ENCODE measurements at regions not wholly inside any gene's neighbourhood (a gene's known extent, or its start where the extent isn't known, plus 50 kb on each side); places are given as distances from the start of the nearest gene placed in this dataset.

DNA sequence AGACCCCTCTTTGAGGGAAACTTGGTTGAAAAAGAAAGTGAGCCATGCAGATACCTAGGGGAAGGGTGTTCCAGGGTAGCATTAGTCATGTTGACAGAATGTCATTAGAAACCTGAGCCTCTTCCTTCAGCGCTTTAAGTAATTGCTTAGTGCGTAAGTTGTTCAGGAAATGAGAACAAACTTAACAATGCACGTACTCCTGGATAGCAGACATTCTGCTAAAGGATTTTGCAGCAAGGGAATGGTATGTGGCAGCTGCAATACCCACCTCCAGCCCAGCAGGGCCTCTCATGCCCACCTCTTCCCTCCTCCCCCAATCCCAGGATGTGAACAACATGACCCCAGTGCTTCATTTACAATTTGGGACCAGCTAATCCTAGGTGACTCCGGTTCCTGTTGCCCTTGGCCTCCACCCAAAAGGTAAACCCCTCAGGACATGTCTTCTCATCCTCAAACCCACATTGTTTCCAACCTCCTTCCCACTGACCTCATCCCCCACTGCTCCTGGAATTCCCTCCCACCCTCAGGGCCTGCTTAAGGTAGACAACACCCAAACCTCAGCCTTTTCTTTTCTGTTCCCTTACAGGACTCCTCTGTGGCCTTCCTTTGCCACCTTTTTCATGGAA, 98.0 kb upstream of the BCAR3 start:
- Mint-ChIP-seq H3K4me1 (no peaks in the 10 kb centered on the region), H3K9me3 (peaks cover 0 to 2% (median 0%) of the 10 kb centered on the region in 5 donors), H3K27me3 (peaks cover 3 to 4% of the 10 kb centered on the region in 2 donors), H3K27ac (no peak overlapping the region), H3K4me3 (no peak overlapping the region), H3K36me3 (peaks cover 0 to 7% (median 0%) of the 10 kb centered on the region in 3 donors)
- ChIA-PET POLR2A (no interaction called here), CTCF (no interaction called here)
- Histone ChIP-seq H3K4me3 (ENCODE audit: low read length) (no peak overlapping the region), H3K27me3 (ENCODE audit: insufficient read depth, low read length, poor library complexity, severe bottlenecking) (no peaks in the 10 kb centered on the region), H3K27ac (ENCODE audit: low read depth, low read length) (no peak overlapping the region), H3K9me3 (ENCODE audit: low read length) (no peaks in the 10 kb centered on the region), H3K4me1 (ENCODE audit: insufficient read depth, low read length) (no peaks in the 10 kb centered on the region), H3K36me3 (ENCODE audit: insufficient read depth, low read length) (no peaks in the 10 kb centered on the region)
- no peak for DNase-seq

DNA sequence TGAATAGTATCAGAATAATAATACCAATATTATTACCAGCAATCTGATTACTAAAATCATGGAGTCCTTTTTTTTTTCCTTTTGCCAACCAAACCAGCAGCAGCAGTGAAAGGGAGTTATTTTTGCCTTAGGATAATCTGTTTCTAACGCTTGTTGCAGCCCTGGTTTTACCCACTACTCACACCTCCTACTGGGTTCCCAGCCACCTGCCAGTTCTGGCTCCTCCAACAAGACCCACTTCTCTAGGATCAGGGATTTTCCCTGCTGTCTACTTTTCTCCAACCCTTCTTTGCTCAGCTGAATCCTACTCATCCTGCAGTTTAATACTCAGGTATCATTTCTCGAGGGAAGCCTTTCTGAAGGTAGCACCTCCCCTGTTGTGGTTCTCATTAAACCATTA, 96.8 kb upstream of the BCAR3 start:
- H3K27ac Mint-ChIP-seq: no peak overlapping the region
- no peak overlapping the region for H3K4me3 Mint-ChIP-seq
- peaks cover 0 to 7% (median 0%) of the 10 kb centered on the region in 3 donors for H3K36me3 Mint-ChIP-seq
- no peaks in the 10 kb centered on the region for H3K4me1 ChIP-seq (ENCODE audit: insufficient read depth, low read length)
- H3K9me3 ChIP-seq (ENCODE audit: low read length): no peaks in the 10 kb centered on the region
- H3K27me3 Mint-ChIP-seq: peaks cover 7% of the 10 kb centered on the region in 2 donors
- no peaks in the 10 kb centered on the region for H3K4me1 Mint-ChIP-seq
- H3K9me3 Mint-ChIP-seq: peaks cover 0 to 2% (median 0%) of the 10 kb centered on the region in 5 donors
- ChIA-PET CTCF (no interaction called here), POLR2A (no interaction called here)
- H3K4me3 ChIP-seq (ENCODE audit: low read length): no peak overlapping the region
- H3K36me3 ChIP-seq (ENCODE audit: insufficient read depth, low read length): no peaks in the 10 kb centered on the region
- H3K27ac ChIP-seq (ENCODE audit: low read depth, low read length): no peak overlapping the region
- no peak for DNase-seq
- no peaks in the 10 kb centered on the region for H3K27me3 ChIP-seq (ENCODE audit: insufficient read depth, low read length, poor library complexity, severe bottlenecking)

DNA sequence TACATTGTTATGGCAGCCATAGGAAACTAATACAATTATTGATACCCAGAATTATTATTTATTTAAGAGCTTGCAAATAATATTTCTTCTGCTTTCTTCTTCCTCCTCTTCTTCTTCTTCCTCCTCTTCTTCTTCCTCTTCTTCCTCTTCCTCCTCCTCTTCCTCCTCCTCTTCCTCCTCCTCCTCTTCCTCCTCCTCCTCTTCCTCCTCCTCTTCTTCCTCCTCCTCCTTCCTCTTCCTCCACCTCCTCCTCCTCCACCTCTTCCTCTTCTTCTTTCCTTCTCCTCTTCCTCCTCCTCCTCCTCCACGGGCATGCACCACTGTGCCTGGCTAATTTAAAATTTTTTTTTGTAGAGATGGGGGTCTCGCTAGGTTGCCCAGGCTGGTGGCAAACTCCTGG, 95.6 kb upstream of the BCAR3 start:
- no peak overlapping the region for H3K27ac ChIP-seq (ENCODE audit: low read depth, low read length)
- ChIA-PET CTCF (no interaction called here), POLR2A (no interaction called here)
- H3K36me3 Mint-ChIP-seq: peaks cover 0 to 7% (median 0%) of the 10 kb centered on the region in 3 donors
- H3K27me3 ChIP-seq (ENCODE audit: insufficient read depth, low read length, poor library complexity, severe bottlenecking): no peaks in the 10 kb centered on the region
- no peak overlapping the region for H3K4me3 ChIP-seq (ENCODE audit: low read length)
- H3K4me1 Mint-ChIP-seq: no peaks in the 10 kb centered on the region
- peaks cover 0 to 2% (median 0%) of the 10 kb centered on the region in 5 donors for H3K9me3 Mint-ChIP-seq
- peaks cover 7% of the 10 kb centered on the region in 2 donors for H3K27me3 Mint-ChIP-seq
- DNase-seq: no peak
- H3K9me3 ChIP-seq (ENCODE audit: low read length): no peaks in the 10 kb centered on the region
- H3K27ac Mint-ChIP-seq: no peak overlapping the region
- no peaks in the 10 kb centered on the region for H3K36me3 ChIP-seq (ENCODE audit: insufficient read depth, low read length)
- H3K4me1 ChIP-seq (ENCODE audit: insufficient read depth, low read length): no peaks in the 10 kb centered on the region
- H3K4me3 Mint-ChIP-seq: no peak overlapping the region

DNA sequence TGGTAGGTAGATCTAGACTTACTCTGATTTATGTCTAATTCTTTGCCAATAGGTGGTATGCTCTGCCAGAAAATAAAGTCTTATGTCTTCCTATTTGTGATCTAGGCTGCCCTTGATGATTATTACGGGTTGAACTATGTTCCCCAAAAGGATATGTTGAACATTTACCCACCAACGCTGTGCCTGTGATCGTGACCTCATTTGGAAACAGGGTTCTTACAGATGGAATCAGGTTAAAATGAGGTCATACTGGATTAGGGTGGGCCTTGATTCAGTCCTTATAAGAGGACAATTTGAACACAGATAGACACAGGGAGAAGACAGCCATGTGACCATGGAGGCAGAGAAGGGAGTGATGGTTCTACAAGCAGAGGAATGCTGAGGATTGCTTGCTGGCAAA, 95.1 kb upstream of the BCAR3 start:
- H3K36me3 Mint-ChIP-seq: peaks cover 0 to 7% (median 0%) of the 10 kb centered on the region in 3 donors
- no peaks in the 10 kb centered on the region for H3K4me1 ChIP-seq (ENCODE audit: insufficient read depth, low read length)
- no peak overlapping the region for H3K27ac ChIP-seq (ENCODE audit: low read depth, low read length)
- no peak overlapping the region for H3K4me3 ChIP-seq (ENCODE audit: low read length)
- H3K27ac Mint-ChIP-seq: no peak overlapping the region
- no peaks in the 10 kb centered on the region for H3K4me1 Mint-ChIP-seq
- CTCF ChIA-PET: no interaction called here
- H3K9me3 ChIP-seq (ENCODE audit: low read length): no peaks in the 10 kb centered on the region
- H3K27me3 ChIP-seq (ENCODE audit: insufficient read depth, low read length, poor library complexity, severe bottlenecking): no peaks in the 10 kb centered on the region
- H3K9me3 Mint-ChIP-seq: peaks cover 0 to 2% (median 0%) of the 10 kb centered on the region in 5 donors
- peaks cover 7% of the 10 kb centered on the region in 2 donors for H3K27me3 Mint-ChIP-seq
- no peak for DNase-seq
- POLR2A ChIA-PET: no interaction called here
- no peak overlapping the region for H3K4me3 Mint-ChIP-seq
- H3K36me3 ChIP-seq (ENCODE audit: insufficient read depth, low read length): no peaks in the 10 kb centered on the region

DNA sequence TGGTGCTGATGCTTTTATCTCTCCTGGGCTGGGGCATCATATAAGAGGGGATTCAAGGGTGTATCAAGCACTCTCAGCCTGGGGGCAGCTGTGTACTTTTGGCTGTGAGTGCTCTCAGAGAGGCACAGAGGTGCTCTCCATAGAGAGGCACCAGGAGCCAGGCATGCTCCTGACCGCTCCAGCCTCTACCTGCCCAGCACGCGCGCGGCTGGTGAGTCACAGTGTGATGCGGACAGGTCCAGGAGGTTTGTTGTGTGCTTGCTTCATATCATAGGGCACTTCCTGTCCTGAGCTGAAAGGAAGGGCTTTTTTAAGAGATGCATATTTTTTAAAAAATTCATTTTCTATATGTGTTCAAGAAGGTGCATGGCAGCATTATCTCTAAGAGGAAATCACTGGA, 93.6 kb upstream of the BCAR3 start:
- no peaks in the 10 kb centered on the region for H3K27me3 ChIP-seq (ENCODE audit: insufficient read depth, low read length, poor library complexity, severe bottlenecking)
- no peaks in the 10 kb centered on the region for H3K9me3 ChIP-seq (ENCODE audit: low read length)
- H3K27ac Mint-ChIP-seq: no peak overlapping the region
- no peaks in the 10 kb centered on the region for H3K4me1 ChIP-seq (ENCODE audit: insufficient read depth, low read length)
- peaks cover 0 to 6% (median 0%) of the 10 kb centered on the region in 3 donors for H3K36me3 Mint-ChIP-seq
- POLR2A ChIA-PET: no interaction called here
- H3K27me3 Mint-ChIP-seq: peaks cover 6 to 7% of the 10 kb centered on the region in 2 donors
- H3K27ac ChIP-seq (ENCODE audit: low read depth, low read length): no peak overlapping the region
- no peak overlapping the region for H3K4me3 ChIP-seq (ENCODE audit: low read length)
- H3K4me3 Mint-ChIP-seq: no peak overlapping the region
- no peaks in the 10 kb centered on the region for H3K4me1 Mint-ChIP-seq
- no peak for DNase-seq
- H3K36me3 ChIP-seq (ENCODE audit: insufficient read depth, low read length): no peaks in the 10 kb centered on the region
- CTCF ChIA-PET: no interaction called here
- peaks cover 0 to under 1% (median 0%) of the 10 kb centered on the region in 5 donors for H3K9me3 Mint-ChIP-seq

DNA sequence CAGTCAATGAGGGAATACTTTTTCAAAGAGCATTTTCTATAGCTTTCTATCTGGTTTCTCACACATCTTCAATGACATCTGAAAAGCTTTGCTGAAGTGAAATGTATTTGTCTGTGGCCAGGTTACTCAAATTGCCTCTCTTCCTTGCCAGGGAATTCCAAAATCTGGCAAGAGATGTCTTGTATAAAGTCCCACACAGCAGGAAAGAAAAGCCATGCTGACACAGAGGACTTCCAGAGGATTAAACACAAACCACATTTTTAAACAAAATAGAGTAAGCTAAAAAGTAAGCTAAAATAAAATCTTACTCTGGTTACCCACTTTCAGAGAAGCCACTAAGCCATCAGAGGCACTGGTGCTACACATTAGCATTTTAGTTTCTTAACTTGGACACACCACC, 93.1 kb upstream of the BCAR3 start:
- H3K4me3 ChIP-seq (ENCODE audit: low read length): no peak overlapping the region
- no peaks in the 10 kb centered on the region for H3K27me3 ChIP-seq (ENCODE audit: insufficient read depth, low read length, poor library complexity, severe bottlenecking)
- no peaks in the 10 kb centered on the region for H3K9me3 ChIP-seq (ENCODE audit: low read length)
- ChIA-PET CTCF (no interaction called here), POLR2A (no interaction called here)
- H3K27ac Mint-ChIP-seq: peak overlapping the region in 1 of 8 donors; percentile 52
- peaks cover 3 to 7% of the 10 kb centered on the region in 2 donors for H3K27me3 Mint-ChIP-seq
- DNase-seq: no peak
- H3K27ac ChIP-seq (ENCODE audit: low read depth, low read length): no peak overlapping the region
- H3K4me1 ChIP-seq (ENCODE audit: insufficient read depth, low read length): no peaks in the 10 kb centered on the region
- peaks cover 0 to under 1% (median 0%) of the 10 kb centered on the region in 3 donors for H3K36me3 Mint-ChIP-seq
- H3K4me3 Mint-ChIP-seq: no peak overlapping the region
- no peaks in the 10 kb centered on the region for H3K9me3 Mint-ChIP-seq
- H3K4me1 Mint-ChIP-seq: no peaks in the 10 kb centered on the region
- H3K36me3 ChIP-seq (ENCODE audit: insufficient read depth, low read length): no peaks in the 10 kb centered on the region

DNA sequence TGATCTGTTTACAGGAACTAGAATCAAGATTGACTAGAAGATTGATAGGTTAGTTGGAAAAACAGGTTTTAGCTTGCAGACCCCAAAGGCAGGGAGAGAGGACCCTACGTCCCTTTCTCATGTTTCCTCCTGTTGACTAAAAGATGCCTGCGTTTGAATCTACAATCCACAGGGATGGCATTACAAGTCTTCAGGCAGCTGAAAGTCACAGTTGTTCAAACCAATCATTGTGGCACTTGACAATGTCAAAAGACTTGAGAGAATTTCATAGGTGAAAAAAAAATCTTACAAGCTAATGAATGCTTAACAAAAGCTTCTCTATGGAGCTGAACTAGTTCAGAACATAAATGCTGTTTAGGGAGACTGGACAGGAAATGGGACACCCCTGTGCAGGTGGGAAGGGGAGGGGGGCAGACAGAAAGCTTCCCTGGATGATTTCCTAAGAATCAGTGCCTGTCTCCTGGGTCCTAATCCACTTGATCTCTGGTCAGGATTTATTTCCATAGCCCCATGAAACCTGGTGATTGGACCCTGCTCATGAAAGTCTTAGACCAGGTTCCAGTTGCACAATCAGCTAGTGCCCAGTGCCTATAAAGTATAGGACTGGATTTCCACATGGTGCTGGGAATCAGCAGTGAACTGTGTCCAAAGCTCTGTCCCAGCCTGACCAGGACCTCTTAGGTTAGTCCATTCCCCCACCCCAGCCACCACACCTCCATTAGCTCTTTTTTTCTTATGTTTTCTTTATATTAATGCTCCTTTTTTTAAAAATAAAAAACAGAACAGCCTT, 91.6 kb upstream of the BCAR3 start:
- ChIA-PET CTCF (no interaction called here), POLR2A (no interaction called here)
- H3K9me3 ChIP-seq (ENCODE audit: low read length): no peaks in the 10 kb centered on the region
- no peak overlapping the region for H3K4me3 ChIP-seq (ENCODE audit: low read length)
- H3K4me1 ChIP-seq (ENCODE audit: insufficient read depth, low read length): no peaks in the 10 kb centered on the region
- DNase-seq: no peak
- H3K27ac Mint-ChIP-seq: no peak overlapping the region
- no peak overlapping the region for H3K4me3 Mint-ChIP-seq
- no peaks in the 10 kb centered on the region for H3K36me3 ChIP-seq (ENCODE audit: insufficient read depth, low read length)
- H3K27ac ChIP-seq (ENCODE audit: low read depth, low read length): no peak overlapping the region
- H3K4me1 Mint-ChIP-seq: peaks cover 2% of the 10 kb centered on the region in 3 donors
- no peaks in the 10 kb centered on the region for H3K9me3 Mint-ChIP-seq
- peaks cover 3 to 4% of the 10 kb centered on the region in 2 donors for H3K27me3 Mint-ChIP-seq
- H3K27me3 ChIP-seq (ENCODE audit: insufficient read depth, low read length, poor library complexity, severe bottlenecking): no peaks in the 10 kb centered on the region
- H3K36me3 Mint-ChIP-seq: no peaks in the 10 kb centered on the region

DNA sequence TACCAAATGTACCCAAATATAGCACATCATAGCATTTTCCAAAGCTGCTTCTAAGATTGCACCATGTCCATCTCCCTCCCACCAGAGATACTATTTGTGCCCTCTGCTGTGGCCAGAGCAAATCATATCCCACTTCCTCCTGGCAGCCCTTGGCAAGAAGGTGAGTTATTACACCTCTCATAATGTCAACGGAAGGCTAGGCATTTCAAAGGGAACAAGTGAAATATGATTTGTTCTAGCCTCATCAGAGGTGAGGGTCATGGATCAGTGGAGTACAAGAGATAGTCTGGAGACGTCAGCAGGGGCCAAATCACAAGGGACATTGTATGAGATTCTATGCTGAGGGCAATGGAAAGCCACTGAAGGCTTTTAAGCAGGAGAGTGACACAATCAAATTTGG, 90.2 kb upstream of the BCAR3 start:
- Histone ChIP-seq H3K4me1 (ENCODE audit: insufficient read depth, low read length) (no peaks in the 10 kb centered on the region), H3K4me3 (ENCODE audit: low read length) (no peak overlapping the region), H3K9me3 (ENCODE audit: low read length) (no peaks in the 10 kb centered on the region), H3K27ac (ENCODE audit: low read depth, low read length) (no peak overlapping the region), H3K27me3 (ENCODE audit: insufficient read depth, low read length, poor library complexity, severe bottlenecking) (no peaks in the 10 kb centered on the region), H3K36me3 (ENCODE audit: insufficient read depth, low read length) (no peaks in the 10 kb centered on the region)
- no peak overlapping the region for H3K4me3 Mint-ChIP-seq
- CTCF ChIA-PET: no interaction called here
- H3K9me3 Mint-ChIP-seq: no peaks in the 10 kb centered on the region
- H3K27ac Mint-ChIP-seq: no peak overlapping the region
- POLR2A ChIA-PET: no interaction called here
- DNase-seq: no peak
- H3K36me3 Mint-ChIP-seq: no peaks in the 10 kb centered on the region
- H3K27me3 Mint-ChIP-seq: peaks cover 3 to 4% of the 10 kb centered on the region in 2 donors
- peaks cover 12 to 14% (median 12%) of the 10 kb centered on the region in 3 donors for H3K4me1 Mint-ChIP-seq

Measured in CD8-positive, alpha-beta memory T cell (primary cell).